ENCODE measurements at regions not wholly inside any gene's neighbourhood (a gene's known extent, or its start where the extent isn't known, plus 50 kb on each side); places are given as distances from the start of the nearest gene placed in this dataset.

DNA sequence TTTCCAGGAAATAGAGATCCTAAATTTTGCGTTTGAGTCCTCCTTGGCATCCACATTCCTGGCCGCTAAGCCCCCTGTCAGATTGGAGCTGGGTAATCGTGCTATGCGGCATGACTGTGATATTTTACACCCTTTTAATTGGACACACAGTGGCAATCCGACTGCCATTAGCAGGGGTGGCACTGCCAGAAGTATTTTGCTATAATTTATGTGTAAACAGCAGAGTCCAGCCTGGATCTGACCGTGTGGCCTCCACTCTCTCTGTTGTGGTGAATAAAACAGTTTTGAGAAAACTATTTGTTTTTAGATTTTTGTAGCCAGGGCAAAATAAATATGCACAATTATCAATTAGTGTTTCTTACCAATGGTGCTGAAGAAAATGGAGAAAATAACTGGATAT lies 281.0 kb upstream of the IRX2 start:
- no peak for DNase-seq

DNA sequence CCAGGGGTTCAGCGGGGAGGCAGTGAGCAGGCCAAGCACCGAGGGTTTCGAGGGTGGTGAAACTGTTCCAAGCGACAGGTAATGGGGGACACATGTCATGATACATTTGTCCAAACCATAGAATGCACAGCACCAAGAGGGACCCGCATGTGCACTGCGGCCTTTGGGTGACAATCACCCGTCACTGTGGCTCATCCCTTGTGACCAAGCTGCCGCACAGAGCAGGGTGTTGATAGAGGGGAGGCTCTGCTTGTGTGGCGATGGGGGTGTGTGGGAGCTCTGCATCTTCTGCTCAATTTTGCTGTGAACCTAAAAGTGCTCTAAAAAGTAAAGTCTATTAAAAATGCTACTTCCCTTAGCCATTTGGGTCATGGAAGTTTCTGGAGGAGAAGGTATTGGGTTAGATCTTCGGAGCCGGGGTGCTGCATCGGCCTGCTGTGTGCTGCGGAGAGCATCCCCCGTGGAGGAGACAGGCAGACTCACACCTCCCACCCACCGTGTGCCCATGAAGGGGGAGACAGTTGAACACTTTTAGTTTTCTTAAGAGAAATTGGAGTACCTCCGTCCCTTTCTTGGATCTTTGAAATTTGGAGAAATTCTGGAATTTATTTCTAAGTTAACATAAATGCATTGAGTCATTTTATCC lies 280.4 kb upstream of the IRX2 start:
- no peak for DNase-seq

DNA sequence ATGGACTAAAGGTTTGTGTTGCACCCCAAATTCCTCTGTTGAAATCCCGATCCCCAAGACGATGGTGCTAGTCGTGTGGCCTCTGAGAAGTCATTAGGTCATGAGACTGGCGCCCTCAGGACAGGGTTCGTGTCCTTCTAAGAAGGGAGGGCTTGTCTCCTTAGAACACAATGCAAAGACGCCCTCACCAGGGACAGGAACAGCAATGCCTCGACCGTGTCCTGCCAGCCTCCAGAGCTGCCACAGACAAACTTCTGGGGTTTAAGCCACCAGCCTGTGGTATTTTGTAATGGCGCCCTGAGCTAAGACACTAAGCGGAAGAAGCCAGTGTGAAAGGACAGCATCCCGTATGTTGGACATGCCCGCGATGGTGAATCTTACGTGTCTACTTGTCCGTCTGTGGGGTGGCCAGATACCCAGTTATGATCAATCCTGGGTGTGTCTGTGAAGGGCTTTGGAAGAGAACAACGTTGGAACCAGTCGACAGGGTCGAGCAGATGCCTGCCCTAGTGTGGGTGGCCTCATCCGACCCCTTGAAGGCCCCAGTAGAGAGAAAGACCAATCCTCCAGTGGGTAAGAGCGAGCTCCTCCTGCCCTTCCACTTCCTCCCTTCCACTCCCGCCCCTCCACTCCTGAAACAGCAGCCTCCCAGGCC lies 279.2 kb upstream of the IRX2 start:
- DNase-seq, result no peak

DNA sequence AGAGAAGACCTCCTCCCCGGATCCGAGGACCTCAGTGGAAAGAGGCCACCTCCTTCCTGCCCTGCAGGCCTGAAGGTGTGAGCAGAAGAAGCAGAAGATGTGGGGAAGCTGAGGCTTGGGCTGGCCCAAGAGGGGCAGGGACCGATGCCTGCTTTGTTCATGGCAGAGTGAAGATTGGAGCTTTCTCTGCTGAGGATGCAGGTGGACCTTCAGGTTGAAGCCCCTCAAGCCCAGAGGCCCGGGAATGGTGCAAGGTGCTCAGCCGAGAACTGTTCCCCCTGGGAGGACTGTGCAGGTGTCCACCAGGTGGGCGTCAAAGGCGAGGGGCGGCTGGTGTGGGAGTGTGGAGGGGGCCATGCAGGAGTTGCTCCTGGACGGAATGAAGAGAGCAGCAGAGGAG lies 277.9 kb upstream of the IRX2 start:
- DNase-seq, result no peak

- no peak for DNase-seq
Measured at GRCh38 chr5:3027866-3028635, 276.6 kb upstream of the IRX2 start.

- DNase-seq, result no peak
Measured at GRCh38 chr5:3027185-3027865, 275.8 kb upstream of the IRX2 start.

DNA sequence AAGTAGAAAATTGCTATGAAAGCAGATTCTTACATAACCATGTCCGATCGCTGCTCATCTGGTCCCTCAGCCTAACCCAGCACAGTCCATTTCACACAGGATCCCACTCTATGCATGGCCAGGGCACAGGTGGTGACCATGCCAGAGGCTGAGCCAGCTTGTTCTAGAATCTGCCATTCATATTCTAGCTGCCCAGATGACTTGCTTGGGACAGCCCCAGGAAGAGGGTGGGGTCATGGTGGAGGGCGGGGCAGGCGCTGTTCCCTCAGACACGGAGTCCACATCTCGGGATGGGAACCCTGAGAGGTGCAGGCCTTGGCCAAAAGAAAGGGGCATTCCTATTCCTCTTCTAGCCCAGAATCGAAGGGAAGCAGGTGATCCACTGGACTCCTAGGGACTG lies 275.2 kb upstream of the IRX2 start:
- no peak for DNase-seq

GRCh38 chr5:3026099-3026498 lies 274.6 kb upstream of the IRX2 start:
- DNase-seq, result no peak

DNA sequence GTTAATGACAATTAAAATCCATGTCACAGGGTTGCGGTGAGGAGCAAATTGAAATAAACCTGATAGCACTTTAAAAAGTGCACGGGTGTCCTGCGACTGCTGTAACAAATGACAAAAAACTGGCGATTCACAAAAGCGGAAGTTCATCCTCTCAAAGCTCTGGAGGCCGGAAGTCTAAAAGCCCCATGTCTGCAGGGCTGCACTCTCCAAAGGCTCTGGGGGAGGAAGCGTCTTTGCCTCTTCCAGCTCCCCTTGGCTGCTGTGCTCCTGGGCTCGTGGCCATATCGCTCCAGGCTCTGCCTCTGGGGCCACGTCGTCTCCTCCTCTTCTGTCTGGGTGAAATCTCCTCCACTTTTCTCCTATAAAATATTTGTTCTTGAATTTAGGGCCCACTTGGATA lies 273.9 kb upstream of the IRX2 start:
- DNase-seq, result no peak

GRCh38 chr5:3024976-3025375 lies 273.5 kb upstream of the IRX2 start:
- DNase-seq, result no peak

- no peak for DNase-seq
Measured at GRCh38 chr5:3024554-3024953, 273.1 kb upstream of the IRX2 start.

- no peak for DNase-seq
Measured at GRCh38 chr5:3024126-3024525, 272.6 kb upstream of the IRX2 start.

- DNase-seq, result no peak
Measured at GRCh38 chr5:3023656-3024055, 272.2 kb upstream of the IRX2 start.

GRCh38 chr5:3022665-3023064 lies 271.2 kb upstream of the IRX2 start:
- DNase-seq, result no peak

DNA sequence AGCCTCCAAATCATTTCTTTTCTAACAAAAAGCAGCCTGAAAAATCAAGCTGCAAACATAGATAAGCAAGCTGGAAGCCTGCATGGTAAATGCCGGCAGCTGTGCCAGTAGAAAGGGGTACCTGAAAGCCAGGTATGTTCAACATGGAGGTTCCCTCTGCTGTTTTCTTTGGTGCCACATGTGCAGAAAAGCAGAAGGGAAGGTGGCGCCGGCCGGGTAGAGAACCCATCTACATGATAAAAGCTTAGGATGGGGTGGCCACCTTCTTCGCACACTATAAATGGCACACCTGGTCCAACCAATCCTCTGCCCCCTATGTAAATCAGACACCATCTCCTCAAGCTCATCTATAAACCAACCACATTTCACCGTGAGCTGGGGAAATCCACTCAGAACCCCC lies 268.9 kb upstream of the IRX2 start:
- DNase-seq, result no peak

DNA sequence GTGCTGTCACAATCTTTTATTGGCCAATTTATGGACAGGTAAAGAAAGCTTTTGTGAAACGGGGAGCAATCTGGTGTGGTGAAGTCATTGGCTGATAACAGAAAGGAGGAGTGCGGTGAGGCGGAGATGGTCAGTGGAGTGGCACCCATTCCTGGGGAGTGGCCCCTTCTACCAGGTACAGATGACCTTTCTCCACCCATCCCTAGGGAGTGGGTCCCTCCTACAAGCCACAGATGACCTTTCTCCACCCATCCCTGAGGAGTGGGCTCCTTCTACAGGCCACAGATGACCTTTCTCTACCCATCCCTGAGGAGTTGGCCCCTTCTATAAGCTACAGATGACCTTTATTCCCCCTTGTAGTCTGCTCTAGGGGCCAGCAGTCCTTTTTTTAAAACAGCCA lies 267.6 kb upstream of the IRX2 start:
- DNase-seq, result no peak

DNA sequence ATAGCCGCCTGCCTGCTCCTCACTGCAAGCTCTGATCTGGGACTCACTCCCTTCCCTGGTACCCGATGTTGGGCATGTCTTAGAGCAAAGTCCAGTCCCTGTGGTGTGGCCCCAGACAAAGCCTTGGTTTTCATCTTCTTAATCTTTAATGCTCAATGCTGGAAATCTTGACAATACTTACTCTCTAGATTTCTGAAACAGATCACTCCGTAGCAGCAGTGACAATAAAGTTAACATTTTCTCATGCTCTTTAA lies 260.2 kb upstream of the IRX2 start:
- no peak for DNase-seq

- DNase-seq, result no peak
Measured at GRCh38 chr5:3010953-3011763, 259.7 kb upstream of the IRX2 start.

DNA sequence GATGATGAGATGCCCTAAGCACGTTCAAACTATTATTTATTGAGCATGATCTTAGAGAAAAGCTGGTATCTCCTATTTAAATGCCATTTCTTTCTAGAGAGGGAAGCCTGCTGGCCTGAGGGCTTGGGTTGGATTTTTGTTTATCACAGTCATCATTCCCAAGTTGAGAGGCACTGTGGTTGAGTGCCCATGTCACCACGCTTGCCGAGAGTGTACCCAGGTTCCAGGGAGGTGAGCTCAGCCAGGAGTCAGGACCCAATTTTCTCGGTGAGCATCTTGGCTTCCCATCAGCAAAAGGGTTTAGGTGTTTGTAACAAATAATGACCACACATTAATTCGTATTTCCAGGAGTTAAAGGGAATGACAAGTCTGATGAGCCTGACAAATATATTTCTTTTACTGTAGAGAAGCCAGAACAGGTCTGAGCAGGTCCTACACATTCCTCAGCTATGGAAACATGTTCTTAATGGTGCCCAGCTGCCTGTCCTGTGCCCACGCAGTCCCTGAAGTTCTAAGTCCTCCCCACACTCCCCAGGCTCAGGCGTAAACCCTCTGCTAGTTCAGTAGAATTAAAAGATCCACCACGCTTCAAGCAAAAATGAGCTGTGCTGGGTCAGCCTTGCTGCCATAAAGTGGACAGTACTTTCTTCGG lies 258.9 kb upstream of the IRX2 start:
- DNase-seq, result no peak

DNA sequence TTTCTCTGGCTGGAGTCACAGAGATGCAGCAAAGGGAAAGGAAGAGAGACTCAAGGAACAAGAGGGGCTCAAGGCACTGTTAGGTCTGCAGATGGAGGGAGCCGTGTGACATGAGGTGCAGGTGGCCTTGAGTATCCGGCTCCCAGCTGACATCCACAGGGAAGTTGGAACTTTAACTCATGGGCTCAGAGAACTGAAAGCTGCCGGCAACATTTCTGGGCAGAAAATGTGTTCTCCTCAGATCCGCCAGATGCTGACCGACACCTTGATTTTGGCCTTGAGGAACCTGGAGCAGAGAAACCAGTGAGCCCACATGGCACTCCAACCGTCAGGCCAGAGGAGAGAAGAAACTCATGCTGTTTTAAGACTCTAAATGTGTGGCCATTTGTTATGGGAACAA lies 258.1 kb upstream of the IRX2 start:
- no peak for DNase-seq

DNA sequence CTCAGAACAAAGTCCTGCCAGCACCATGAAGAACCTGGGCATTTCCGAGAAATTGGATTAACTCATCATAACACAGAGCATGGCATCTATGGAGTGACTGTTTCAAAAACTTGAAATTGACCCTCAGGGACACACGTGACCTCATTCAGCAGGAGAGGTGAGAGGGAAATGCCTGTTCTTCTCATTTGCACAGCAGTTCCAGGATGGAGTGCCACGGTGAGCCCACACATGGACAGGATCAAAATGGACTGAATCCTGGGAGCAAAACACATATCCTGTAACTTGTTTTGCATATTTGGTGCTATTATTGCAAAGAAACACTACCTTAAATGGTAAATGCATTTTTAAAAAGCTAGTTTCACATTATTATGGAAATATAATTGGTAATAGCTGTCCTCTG lies 256.1 kb upstream of the IRX2 start:
- DNase-seq, result no peak

GRCh38 chr5:3006961-3007551 lies 255.6 kb upstream of the IRX2 start:
- DNase-seq, result no peak

Data from activated CD4-positive, alpha-beta T cell treated with anti-CD3 and anti-CD28 coated beads for 4 hours (primary cell).